ENCODE measurements at regions not wholly inside any gene's neighbourhood (a gene's known extent, or its start where the extent isn't known, plus 50 kb on each side); places are given as distances from the start of the nearest gene placed in this dataset.
"Not testable (repeated sequence)": the region's sequence is repeated elsewhere in the genome, so short reads cannot be mapped to it uniquely, and the experiment has no call there.

DNA sequence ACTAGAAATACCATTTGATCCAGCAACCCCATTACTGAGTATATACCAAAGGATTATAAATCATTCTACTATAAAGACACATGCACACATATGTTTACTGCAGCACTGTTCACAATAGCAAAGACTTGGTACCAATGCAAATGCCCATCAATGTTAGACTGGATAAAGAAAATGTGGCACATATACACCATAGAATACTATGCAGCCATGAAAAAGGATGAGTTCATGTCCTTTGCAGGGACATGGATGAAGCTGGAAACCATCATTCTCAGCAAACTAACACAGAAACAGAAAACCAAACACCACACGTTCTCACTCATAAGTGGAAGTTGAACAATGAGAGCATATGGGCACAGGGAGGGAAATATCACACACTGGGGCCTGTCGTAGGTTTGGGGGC, 106.0 kb downstream of the SPATA18 start:
- DNase-seq: not testable (repeated sequence)

DNA sequence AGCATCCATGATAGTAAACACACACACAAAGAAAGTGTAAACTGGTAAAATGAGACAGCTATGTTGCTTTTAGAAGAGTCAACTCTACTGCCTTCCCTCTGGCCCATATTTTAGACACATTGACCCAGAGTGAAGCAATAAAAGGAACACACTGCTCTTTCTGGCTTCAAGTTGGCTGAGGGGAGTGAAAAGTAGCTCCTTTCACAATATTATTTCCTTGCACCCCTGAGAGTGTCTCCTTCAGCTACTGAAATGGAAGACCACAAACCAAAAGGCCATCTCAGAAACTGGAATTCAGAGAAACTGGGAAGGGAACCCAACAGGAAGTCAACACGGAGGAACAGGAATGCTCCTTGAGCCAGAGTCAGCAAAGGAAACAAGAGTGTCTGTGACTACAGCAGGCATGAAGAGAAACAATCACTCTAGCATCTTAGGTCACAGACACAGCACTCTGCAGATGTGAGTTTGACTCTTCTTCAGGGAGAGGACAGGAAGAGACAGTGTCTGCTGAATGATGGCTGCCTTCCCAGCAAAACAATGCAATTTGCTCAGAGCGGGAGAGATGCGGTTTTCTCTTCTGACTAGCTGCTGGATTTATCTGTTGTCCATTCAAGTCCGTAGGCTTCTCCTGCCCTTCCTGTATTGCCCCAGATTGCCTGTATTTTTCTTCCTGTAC, 106.7 kb downstream of the SPATA18 start:
- peak; percentile 4 for DNase-seq

DNA sequence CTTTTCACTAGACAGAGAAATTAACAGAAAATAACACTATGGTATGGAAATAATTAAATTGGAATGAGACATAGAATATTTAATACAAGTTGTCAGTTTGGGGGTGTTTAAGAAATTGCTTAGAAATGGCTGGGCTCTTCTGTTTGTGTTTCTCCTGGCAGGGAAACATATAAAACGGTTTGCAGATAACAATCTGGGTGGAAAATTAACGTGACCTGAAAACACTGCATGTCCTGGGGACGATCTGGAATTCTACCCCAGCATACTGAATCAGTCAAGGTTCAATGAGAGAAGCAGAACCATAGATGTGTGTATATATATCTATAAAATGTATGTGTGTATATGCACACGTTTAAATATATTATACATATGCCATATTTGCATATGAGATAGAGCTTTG, 109.8 kb downstream of the SPATA18 start:
- DNase-seq: no peak

DNA sequence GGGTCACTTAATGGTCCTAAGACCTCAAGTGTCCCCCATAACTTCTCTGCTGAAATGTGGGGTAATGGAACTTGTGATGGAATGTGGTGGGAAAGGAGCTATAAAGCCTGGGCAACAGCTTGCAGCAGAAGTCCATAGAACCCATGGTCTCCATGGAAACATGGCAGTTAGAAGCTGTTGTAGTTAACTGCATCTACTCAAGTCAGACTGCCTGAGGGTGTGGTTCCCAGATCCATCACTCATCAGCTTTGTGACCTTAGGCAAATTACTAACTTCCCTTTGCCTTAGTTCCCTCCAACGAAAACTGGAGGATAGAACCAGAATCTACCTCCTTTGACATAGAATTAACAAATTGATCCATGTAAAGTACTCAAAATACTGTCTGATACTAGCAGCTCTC, 113.0 kb downstream of the SPATA18 start:
- no peak for DNase-seq

DNA sequence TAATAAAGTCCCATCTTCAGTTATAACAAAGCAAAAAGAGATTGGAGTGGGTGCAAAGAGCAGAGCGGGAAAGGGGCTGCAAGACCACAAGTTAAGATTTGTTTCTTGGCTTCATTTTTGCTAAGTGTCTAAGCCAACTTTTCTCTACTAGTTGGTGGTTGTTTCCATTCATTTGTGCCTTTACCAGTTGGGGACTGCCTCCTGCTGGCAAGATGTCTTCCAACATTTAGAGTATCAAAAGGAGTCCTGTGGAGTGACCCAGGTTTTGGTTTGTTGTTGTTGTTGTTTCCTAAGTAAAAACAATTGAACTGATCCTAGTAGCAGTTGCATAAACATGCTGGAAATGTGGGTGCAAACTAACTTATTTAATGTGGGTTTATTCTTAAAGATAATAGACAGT, 121.1 kb downstream of the SPATA18 start:
- no peak for DNase-seq

DNA sequence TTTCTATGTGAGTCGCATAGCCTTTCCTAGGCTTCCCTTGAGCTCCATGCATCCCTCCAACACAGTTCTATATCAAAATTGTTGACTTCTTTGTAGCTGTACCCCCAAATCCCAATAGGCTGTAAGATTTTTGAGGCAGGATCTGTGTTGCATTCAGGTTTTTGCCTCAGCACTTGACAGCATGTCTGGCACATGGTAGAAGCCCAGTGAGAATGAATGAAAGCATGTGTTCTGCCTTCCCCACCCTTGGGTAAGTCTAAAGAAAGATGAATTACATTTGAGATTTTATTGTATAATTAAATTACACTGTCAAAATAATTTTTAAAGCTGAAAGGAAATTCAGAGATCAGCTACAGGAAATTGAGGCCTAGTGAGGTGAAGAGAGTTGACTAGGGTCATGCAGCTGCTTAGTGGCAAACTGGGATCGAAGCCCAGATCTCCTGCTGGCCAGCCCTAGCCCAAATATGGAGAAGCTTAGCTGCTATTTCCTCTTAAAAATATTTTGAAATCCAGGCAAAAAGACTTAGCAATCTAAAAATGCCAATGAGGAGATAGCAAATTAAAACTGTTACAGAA, 122.5 kb downstream of the SPATA18 start:
- no peak for DNase-seq

DNA sequence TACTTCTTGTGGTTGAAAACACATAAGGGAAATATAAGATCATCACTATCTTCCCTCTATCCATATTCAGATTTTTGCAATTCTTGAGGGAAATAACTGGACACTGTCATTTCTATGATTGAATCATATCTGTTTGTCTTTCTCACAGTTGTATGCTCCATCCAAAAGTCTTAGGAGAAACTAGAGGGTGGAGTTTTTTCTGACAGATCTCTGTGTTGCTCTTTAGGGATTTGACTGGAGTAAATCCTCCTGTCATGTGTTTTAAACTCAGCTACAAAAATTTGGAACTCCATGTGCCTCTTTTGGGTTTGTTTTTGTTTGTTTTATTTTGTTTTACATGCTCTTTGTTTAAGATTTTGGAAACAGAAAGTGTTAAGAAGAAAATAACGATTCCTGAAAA, 136.5 kb downstream of the SPATA18 start:
- no peak for DNase-seq

DNA sequence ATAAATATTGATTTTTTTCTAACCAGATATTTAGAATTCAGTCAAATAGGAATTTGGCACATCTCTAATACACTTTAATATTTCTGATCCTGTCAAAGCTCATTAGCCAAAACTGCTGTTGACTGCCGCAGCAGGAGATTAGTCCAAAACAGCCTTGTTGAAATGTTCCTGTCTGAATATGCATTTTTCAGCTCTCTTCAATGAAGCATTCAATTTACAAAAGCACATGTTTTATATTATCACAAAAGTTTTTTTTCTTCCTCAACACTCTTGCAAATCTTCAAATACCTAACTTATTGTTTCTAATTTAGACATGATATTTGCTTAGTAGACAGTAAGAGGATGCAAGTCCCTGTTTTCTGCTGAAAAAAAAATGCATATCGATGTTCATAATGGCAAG, 140.9 kb downstream of the SPATA18 start:
- no peak for DNase-seq

DNA sequence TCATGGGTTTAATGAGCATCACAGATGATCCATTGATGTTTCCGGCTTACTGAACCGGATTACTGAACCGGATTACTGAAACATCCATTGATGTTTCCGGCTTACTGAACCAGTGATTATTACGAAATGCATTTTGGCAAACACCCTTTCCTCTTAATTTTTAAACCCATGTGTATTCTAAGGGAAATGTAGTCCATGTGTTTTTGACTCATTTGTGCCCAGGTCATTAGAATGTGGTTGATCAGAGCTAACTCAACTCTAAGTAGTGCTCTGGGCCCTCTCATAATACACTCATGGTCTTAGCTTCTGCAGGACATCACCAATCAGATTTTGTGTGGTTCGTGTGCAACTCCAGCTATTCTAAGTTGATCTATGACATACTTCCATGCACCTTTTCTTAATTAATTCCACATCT, 141.6 kb downstream of the SPATA18 start:
- DNase-seq: no peak

DNA sequence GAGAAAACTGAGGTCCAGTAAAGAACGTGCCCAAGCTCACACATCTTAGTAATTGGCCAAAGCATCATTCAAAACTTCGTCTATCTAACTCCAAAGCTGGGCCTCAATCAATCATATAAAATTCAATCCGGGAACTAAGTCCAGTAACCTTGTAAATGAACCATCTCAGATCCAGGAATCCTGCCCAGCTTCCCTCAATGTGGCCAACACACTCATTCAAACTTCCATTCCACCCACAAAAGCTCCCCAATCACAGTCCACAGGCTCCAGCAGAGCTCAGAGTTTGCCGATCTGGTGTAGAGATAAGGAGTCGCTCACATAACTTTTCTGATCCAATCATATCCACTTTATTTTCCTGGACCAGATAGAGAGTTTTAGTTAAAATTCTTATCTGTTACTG, 144.8 kb downstream of the SPATA18 start:
- DNase-seq: no peak

DNA sequence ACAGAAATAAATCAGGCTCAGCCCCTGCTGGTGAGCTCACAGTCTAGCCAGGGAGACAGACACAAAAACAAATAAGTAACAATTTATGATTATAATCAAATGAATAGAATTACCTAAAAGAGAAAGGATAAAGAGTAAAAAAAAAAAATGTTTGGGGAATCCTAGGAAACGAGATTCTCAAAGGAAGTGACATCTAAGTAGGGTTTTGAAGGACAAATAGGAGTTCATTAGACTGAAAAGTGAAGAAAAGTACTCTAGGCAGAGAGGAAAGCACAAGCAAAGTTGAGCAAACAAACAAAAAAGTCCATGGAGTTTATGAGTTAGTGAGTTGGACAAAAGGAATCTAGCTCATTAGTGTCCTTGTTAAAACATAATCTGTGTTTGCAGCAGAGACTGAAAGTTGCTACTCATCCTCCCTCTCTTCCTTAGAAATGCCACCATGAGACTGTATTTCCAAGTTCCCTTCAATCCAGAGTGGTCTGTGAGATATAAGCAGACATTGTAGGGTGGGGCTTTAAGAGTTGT, 145.6 kb downstream of the SPATA18 start:
- no peak for DNase-seq

DNA sequence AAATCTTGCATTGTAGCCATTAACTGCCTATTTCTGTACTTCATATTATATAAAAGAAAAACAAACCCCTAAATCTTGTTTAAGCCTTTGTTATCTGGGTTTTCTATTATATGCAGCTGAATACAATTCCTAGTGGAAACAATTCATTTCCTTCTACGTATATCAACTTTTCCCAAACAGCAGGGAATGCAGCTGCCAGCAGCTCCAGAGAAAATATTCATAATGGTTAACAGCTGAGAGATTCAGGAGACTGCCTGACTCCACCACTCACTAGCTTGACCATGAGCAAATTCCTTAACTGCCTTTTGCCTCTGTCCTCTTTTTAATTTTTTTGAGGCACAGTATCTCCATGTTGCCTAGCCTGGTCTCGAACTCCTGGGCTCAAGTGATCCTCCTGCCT, 146.2 kb downstream of the SPATA18 start:
- DNase-seq: no peak

DNA sequence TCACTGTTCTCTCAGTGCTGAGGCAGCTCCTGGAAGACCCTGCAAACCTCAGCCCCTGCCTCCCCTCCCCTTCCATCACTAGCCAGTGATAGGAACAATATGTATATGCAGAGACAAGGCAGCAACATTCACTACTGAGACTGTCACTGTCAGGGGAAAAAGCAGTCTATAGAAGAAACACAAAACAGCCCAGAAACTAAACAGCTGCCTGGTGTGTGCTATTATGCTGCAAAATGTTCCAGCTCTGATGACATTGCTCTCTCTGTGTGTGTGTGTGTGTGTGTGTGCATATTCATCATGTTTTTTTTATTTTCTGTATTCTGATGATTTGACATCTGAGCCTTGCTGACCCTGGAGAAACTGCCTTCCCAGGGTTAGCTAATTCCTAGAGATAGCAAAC, 147.2 kb downstream of the SPATA18 start:
- DNase-seq: no peak

DNA sequence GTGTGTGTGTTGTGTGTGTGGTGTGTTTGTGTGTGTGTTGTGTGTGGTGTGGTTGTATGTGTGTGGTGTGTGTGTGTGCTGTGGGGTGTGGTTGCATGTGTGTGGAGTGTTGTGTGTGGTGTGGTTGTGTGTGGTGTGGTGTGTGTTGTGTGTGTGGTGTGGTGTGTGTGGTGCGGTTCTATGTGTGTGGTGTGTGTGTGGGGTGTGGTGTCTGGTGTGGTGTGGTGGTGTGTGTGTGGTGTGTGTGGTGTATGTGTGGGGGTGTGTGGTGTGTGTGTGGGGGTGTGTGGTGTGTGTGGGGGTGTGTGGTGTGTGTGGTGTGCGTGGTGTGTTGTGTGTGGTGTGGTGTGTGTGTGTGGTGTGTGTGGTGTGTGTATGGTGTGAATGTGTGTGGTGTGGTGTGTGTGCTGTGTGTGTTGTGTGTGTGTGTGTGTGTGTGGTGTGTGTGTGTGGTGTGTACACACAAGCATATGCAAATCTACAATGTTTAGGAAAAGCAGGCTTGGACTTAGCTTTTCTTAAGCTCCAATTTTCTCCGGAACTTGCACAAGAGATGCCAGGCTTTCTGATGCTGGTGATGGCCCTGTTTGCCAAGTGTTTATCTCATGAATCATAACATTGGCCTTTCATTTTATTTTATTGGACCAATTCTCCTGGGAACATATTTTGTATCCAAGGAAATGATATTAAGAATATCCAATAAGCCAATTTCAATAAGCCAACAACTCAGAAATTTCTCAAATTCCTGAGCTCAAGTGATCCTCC, 148.7 kb downstream of the SPATA18 start:
- DNase-seq: no peak

DNA sequence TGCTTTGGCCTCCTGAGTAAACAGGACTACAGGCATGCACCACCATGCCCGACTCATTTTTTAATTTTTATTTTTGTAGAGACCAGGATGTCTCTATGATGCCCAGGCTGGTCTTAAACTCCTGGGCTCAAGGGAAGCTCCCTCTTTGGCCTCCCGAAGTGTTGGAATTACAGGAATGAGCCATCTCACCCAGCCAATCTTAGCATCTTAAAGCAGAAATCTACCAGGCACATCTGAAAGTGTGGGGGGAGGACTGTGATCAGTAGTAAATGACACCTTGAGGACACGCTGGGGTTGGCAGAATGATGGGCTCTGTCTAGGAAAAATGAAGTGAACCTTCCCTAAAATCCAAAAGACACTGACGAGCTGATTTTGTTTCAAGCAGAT, 149.2 kb downstream of the SPATA18 start:
- DNase-seq: no peak

DNA sequence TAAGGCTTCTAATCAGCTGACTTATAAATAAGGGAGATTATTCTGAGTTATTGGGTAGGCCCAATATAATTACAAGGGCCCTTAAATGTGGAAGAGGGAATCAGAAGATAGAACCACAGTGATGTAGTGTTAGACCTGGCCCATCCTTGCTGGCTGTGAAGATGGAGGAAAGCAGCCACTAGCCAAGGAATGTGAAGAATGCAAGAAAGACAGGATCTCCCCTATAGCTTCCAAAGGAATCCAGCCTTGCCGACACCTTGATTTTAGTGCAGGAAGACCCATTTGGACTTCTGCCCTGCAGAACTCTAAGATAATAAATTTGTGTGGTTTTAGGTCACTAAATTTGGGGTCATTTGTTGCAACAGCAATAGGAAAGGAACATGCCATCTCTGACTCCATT, 150.6 kb downstream of the SPATA18 start:
- DNase-seq: no peak

DNA sequence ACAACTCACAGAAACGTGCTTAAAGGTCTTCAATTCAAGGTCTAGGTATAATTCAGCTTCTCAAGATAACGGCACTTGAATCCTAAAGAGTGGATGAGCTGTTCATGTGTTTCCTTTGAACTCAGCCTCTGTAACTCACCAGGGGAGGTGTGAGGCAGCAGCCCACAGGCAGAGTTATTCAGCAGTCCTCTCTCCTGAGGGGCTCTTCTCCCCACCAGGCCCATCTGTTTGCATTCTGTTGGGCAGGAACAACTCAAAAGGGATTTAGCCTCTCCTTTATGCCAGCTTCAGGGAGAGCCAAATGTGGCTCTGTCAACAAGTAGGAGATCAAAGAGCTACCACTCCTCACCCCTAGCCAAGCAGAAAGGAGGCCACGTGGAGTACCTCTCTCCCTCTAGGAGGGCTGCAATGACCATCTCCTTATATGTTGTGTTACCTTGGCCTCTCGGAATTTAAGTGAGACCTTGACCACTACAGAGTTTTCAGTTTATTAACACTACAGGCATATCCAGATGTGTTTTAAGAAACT, 151.2 kb downstream of the SPATA18 start:
- no peak for DNase-seq

DNA sequence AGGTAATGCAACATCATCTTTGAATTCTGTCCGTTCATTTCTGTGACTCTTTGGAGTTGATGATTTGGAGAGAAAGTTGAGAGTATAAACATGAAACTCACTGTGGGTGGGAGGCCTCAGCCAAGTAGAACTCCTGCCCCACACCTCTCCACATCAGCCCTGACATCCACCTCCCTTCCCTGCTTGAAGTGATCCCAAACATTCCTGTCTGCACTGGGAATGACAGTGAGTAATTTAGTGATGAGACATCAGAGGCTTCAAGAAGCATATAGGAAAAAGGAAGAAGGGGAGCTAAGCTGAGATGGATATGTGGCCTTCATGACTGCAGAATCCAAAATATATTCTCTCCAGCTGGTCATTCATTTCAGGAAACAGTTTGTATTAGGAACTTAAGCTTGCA, 151.8 kb downstream of the SPATA18 start:
- DNase-seq: no peak

DNA sequence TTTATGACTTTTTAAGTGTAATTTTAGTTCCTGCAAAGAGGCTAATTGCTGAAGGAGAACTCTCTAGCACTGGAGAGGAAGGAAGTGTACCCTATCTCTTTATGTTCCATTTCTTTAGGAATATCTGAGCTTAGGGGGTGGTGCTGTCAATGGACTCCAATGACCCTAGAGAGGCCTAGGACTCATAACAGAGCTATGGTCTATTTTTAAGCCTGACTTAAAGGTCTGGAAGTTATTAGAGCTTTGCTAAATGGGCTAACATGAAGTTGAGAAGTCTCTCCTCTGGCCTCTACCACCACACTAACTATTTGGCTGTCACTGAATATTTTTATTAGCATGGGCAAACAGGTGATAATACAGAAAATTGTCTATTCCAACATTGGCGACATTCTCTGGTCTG, 152.2 kb downstream of the SPATA18 start:
- DNase-seq: no peak

DNA sequence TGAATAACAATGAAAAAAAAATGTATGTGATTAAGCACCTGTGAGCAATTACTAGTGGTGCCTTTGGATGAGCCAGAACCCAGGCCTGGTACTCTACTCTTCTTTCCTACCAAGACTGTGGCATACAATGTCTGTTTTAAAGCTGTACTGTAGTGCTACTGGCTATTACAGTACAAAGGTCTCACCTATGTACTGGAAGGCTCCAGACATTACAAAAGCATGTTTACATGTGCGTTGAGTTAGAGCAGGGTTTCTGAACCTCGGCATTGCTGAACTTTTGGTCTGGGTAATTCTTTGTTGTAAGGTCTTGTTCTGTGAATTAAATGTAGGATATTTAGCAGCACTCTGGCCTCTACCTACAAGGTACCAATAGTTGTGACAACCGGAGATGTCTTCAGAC, 153.8 kb downstream of the SPATA18 start:
- no peak for DNase-seq

DNA sequence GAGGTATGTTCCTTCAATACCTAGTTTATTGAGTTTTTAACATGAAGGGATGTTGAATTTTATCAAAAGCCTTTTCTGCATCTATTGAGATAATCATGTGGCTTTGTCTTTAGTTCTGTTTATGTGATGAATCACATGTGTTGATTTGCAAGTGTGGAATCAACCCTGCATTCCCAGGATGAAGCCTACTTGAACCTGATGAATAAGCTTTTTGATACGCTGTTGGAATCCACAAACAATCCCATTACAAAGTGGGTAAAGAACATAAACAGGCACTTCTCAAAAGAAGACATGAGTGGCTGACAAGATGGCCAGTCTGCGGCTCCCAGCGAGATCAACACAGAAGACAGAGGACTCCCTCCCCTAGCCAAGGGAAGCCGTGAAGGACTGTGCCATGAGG, 156.0 kb downstream of the SPATA18 start:
- DNase-seq: not testable (repeated sequence)

DNA sequence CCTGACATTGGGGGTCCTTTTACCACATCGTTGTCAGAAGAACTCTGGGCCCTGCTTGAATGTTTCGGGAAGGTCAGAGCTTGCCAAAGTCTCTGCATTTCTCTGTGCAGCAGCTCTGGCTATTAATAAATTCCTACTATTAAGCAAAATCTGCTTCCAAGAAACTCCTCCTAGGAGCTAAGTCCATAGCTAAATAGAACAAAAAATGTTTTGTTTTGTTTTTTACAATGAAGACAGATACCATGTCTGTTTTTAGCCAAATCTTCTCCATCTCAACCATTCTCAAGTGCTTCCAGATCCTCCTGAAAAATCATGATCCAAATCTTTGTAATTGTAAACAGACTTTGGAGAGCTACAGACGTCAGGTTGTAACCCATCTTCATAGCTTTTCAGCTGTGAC, 161.6 kb downstream of the SPATA18 start:
- no peak for DNase-seq

DNA sequence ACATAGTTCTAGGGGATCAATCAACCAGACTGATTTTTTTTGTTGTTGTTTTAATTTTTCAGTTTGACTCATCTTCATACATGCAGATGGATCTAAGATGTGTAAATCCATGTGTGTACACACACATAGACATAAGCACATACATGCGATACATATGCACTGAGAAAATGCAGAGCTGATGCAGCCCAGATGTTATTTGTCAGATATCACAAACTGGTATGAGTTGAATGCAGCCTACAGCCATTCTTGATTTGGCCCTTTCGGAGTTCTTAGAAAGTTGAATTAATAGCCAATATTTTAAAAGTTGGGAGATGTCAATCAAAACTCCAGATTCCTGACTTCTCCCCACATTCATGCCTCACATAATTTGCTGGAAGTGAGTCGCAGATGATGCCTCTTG, 180.4 kb downstream of the SPATA18 start:
- no peak for DNase-seq

All from cortex of kidney (tissue), 1 donor.